Loucy (cell line): ENCODE measurements at regions not wholly inside any gene's neighbourhood (a gene's known extent, or its start where the extent isn't known, plus 50 kb on each side); places are given as distances from the start of the nearest gene placed in this dataset.
"Not testable (repeated sequence)": the region's sequence is repeated elsewhere in the genome, so short reads cannot be mapped to it uniquely, and the experiment has no call there.

Experiments used
- H2AFZ ChIP-seq: fragments of 200-600 bp; sonication (generic); 2 replicates; pipeline ENCODE4 v1.6.0; 2016; ENCODE audit warnings: antibody characterized with exemption, mild to moderate bottlenecking, low read length, moderate library complexity
- H3F3A ChIP-seq: fragments of 200-600 bp; 2 replicates; pipeline ENCODE4 v1.6.0; 2016; ENCODE audit warnings: antibody characterized with exemption, low read depth, mild to moderate bottlenecking
- H3K27me3 ChIP-seq: fragments of 200-600 bp; sonication (generic); 2 replicates; pipeline ENCODE4 v1.6.1; 2014; ENCODE audit warnings: low read length, mild to moderate bottlenecking; ENCODE audit not compliant: insufficient read depth, poor library complexity, severe bottlenecking
- H3K36me3 ChIP-seq: fragments of 200-600 bp; sonication (generic); 2 replicates; pipeline ENCODE4 v1.6.1; 2016; ENCODE audit warnings: low read length; ENCODE audit not compliant: insufficient read depth
- H3K4me1 ChIP-seq: fragments of 200-600 bp; sonication (generic); 2 replicates; pipeline ENCODE4 v1.5.1; 2014; ENCODE audit warnings: low read length, mild to moderate bottlenecking; ENCODE audit not compliant: insufficient read depth, poor library complexity, severe bottlenecking
- H3K4me2 ChIP-seq: fragments of 200-600 bp; sonication (generic); 2 replicates; pipeline ENCODE4 v1.6.0; 2014; ENCODE audit warnings: antibody characterized with exemption, low read length, low read depth, mild to moderate bottlenecking; ENCODE audit not compliant: poor library complexity, severe bottlenecking
- H3K4me3 ChIP-seq: fragments of 200-600 bp; sonication (generic); 2 replicates; pipeline ENCODE4 v1.5.1; 2014; ENCODE audit warnings: low read length, mild to moderate bottlenecking, mixed read lengths; ENCODE audit not compliant: poor library complexity, severe bottlenecking
- H3K79me2 ChIP-seq: fragments of 200-600 bp; sonication (generic); 2 replicates; pipeline ENCODE4 v1.6.1; 2014; ENCODE audit warnings: low read length; ENCODE audit not compliant: insufficient read depth
- H3K9ac ChIP-seq: fragments of 200-600 bp; sonication (generic); 2 replicates; pipeline ENCODE4 v1.6.0; 2014; ENCODE audit warnings: mild to moderate bottlenecking, low read depth, low read length, moderate library complexity; ENCODE audit not compliant: poor library complexity, severe bottlenecking
- H3K9me2 ChIP-seq: fragments of 200-600 bp; sonication (generic); replicated peaks from 2 replicates; pipeline ENCODE4 v1.6.1; 2016; ENCODE audit warnings: low read depth, low read length, mixed read lengths
- H3K9me3 ChIP-seq: fragments of 200-600 bp; sonication (generic); 2 replicates; pipeline ENCODE4 v1.6.1; 2014; ENCODE audit warnings: mild to moderate bottlenecking, antibody characterized with exemption, low read length, low read depth; ENCODE audit not compliant: insufficient read depth
- H4K20me1 ChIP-seq: fragments of 200-600 bp; sonication (generic); 2 replicates; pipeline ENCODE4 v1.6.0; 2014; ENCODE audit warnings: antibody characterized with exemption, low read length, mild to moderate bottlenecking; ENCODE audit not compliant: insufficient read depth, poor library complexity, severe bottlenecking
- EZH2phosphoT487 ChIP-seq: fragments of 200-600 bp; IDR thresholded peaks from 2 replicates; pipeline ENCODE4 v1.6.1; 2018; ENCODE audit warnings: antibody characterized with exemption, mild to moderate bottlenecking, moderate library complexity, borderline replicate concordance
- TF ChIP-seq, protein P1 (sequence below): fragments of 200-600 bp; sonication (generic); conservative IDR thresholded peaks from 2 replicates; pipeline ENCODE4 v1.5.1; 2014; ENCODE audit warnings: mild to moderate bottlenecking, antibody characterized with exemption, low read length

DNA sequence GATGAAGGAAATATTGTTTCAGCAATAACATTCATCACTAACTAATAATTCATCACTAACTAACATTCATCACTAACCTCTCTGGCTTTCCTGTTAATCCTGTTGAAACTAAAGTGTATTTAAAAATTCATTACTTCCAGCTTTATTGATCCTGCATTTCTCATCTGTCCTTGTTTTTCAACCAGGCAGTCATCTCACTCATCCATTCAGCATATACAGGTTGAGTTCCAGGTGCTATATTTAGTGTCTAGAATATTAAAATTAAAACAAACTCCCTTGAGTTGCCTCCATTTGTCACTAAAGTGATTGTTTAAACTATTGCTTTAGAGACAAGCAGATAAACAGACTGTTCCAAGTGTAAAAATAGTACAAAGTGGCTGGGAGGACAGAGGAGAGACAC, 58.1 kb downstream of the ATXN7L3B start:
- H3K9me3 ChIP-seq: no peaks in the 10 kb centered on the region
- H3K4me3 ChIP-seq: no peak overlapping the region
- no peaks in the 10 kb centered on the region for H3K9me2 ChIP-seq
- no peaks in the 10 kb centered on the region for H3F3A ChIP-seq
- no peaks in the 10 kb centered on the region for H3K36me3 ChIP-seq
- H3K79me2 ChIP-seq: no peaks in the 10 kb centered on the region
- H2AFZ ChIP-seq: no peak overlapping the region
- no peak overlapping the region for H3K4me2 ChIP-seq
- H3K27me3 ChIP-seq: no peaks in the 10 kb centered on the region
- H3K4me1 ChIP-seq: no peaks in the 10 kb centered on the region
- H3K9ac ChIP-seq: no peak overlapping the region
- no peak for TF ChIP-seq EZH2phosphoT487
- TF ChIP-seq, protein P1, sequence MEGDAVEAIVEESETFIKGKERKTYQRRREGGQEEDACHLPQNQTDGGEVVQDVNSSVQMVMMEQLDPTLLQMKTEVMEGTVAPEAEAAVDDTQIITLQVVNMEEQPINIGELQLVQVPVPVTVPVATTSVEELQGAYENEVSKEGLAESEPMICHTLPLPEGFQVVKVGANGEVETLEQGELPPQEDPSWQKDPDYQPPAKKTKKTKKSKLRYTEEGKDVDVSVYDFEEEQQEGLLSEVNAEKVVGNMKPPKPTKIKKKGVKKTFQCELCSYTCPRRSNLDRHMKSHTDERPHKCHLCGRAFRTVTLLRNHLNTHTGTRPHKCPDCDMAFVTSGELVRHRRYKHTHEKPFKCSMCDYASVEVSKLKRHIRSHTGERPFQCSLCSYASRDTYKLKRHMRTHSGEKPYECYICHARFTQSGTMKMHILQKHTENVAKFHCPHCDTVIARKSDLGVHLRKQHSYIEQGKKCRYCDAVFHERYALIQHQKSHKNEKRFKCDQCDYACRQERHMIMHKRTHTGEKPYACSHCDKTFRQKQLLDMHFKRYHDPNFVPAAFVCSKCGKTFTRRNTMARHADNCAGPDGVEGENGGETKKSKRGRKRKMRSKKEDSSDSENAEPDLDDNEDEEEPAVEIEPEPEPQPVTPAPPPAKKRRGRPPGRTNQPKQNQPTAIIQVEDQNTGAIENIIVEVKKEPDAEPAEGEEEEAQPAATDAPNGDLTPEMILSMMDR: no peak
- H4K20me1 ChIP-seq: no peaks in the 10 kb centered on the region

DNA sequence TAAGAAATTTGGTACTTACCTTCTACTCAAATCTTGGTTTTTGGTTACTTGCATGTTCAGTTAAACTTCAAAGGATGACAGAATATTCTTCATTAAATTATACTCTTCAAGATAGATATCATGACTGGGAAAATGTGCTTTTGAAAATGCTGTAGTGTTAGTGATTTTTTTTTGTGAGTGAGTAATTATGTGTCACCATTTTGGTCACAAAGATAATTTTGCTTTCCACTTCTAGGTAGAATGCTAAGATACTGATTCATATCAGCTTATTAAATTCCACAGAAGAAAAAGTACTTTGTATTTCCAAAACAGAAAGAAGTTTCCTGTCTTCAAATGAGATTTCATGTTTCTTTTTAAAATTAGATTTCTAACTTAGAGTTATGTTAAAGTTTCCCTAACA, 61.2 kb downstream of the ATXN7L3B start:
- Histone ChIP-seq H3F3A (no peaks in the 10 kb centered on the region), H3K9ac (no peak overlapping the region), H3K4me2 (no peak overlapping the region), H3K4me1 (no peaks in the 10 kb centered on the region), H3K9me3 (no peaks in the 10 kb centered on the region), H4K20me1 (no peaks in the 10 kb centered on the region), H2AFZ (no peak overlapping the region), H3K9me2 (no peaks in the 10 kb centered on the region), H3K36me3 (no peaks in the 10 kb centered on the region), H3K79me2 (no peaks in the 10 kb centered on the region), H3K27me3 (no peaks in the 10 kb centered on the region), H3K4me3 (no peak overlapping the region)
- TF ChIP-seq EZH2phosphoT487: no peak
- TF ChIP-seq, protein P1: no peak

DNA sequence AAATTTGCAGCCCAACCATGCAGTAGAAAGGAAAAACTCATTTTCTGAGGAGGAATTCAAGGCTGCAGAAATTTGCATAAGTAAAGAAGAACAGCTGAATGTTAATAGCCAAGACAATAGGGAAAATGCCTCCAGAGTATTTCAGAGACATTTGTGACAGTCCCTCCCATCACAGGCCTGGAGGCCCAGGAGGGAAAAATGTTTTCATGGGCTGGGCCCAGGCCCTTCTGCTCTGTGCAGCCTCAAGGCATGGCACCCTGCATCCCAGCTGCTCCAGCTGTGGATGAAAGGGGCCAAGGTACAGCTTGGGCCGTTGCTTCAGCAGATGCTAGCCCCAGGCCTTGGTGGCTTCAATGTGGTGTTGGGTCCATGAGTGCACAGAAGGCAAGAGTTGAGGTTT, 62.3 kb downstream of the ATXN7L3B start:
- no peaks in the 10 kb centered on the region for H3K79me2 ChIP-seq
- no peak overlapping the region for H3K4me2 ChIP-seq
- no peak overlapping the region for H3K4me3 ChIP-seq
- no peaks in the 10 kb centered on the region for H3K4me1 ChIP-seq
- H3K27me3 ChIP-seq: no peaks in the 10 kb centered on the region
- H3K36me3 ChIP-seq: no peaks in the 10 kb centered on the region
- H3K9me2 ChIP-seq: no peaks in the 10 kb centered on the region
- H2AFZ ChIP-seq: no peak overlapping the region
- H3F3A ChIP-seq: no peaks in the 10 kb centered on the region
- TF ChIP-seq, protein P1: no peak
- no peak for TF ChIP-seq EZH2phosphoT487
- H3K9me3 ChIP-seq: no peaks in the 10 kb centered on the region
- no peaks in the 10 kb centered on the region for H4K20me1 ChIP-seq
- H3K9ac ChIP-seq: no peak overlapping the region

DNA sequence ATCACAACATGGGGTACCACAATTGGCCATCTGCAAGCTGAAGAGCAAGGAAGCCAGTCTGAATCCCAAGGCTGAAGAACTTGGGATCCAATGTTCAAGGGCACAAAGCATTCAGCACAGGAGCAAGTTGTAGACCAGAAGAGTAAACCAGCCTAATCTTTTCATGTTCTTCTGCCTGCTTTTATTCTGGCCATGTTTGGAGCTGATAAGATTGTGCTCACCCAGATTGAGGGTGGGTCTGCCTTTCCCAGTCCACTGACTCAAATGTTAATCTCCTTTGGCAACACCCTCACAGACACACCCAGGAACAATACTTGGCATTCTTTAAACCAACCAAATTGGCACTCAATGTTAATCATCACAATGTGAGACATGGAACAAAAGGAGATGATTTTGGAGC, 63.2 kb downstream of the ATXN7L3B start:
- not testable (repeated sequence) for H2AFZ ChIP-seq, H3K4me1 ChIP-seq, H4K20me1 ChIP-seq, H3K4me3 ChIP-seq, H3F3A ChIP-seq, H3K9ac ChIP-seq, H3K9me3 ChIP-seq, H3K36me3 ChIP-seq, H3K27me3 ChIP-seq, H3K9me2 ChIP-seq, H3K79me2 ChIP-seq, H3K4me2 ChIP-seq
